Activated T-helper 1 cell treated with Interleukin-2 at 50 U/mL for 16 hours (primary cell): ENCODE measurements at regions not wholly inside any gene's neighbourhood (a gene's known extent, or its start where the extent isn't known, plus 50 kb on each side); places are given as distances from the start of the nearest gene placed in this dataset.
"Not testable (repeated sequence)": the region's sequence is repeated elsewhere in the genome, so short reads cannot be mapped to it uniquely, and the experiment has no call there.

Source experiments
- DNase-seq: peaks from one replicate; pipeline ENCODE4 v3.0.0-alpha.2; 2020; ENCODE audit warnings: low read depth

DNA sequence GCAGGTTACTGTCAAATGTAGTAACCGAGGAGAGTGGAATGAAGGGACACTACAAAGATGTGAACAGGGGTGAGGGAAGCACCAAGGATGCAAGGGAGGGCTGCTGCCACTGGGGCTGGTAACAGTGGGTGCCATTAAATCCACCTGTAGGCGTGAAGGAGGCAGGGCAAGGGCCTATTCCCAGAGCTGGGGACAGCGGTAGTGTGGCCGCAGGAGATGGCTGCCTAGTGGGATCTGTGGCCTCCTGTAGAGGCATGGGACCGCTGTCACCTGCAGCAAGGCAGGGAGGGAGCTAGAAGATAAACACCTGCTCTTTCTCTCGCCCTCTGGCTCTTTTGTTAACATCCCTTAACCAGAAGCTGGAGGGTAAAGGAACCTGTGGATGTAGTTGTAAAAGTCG lies 80.5 kb upstream of the CNIH3 start:
- DNase-seq = no peak

DNA sequence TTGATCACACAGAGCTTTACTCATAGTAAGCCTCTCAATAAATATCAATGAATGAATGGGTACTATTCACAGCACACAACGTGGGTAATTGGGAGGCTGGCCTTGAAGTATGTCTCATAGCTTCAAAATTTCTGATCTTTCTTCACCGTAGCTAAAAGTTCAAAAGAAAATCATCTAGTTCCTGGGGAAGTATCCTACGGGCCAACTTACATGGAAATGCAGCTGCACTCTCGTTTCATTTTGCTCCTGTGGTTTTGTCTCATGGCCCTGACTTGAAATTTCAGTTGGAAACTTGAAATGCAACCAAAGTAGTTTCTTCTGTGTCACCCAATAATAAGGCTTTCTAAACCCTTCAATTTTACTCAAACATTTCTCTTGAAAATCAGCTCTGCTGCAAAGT lies 76.1 kb upstream of the CNIH3 start:
- no peak for DNase-seq

DNA sequence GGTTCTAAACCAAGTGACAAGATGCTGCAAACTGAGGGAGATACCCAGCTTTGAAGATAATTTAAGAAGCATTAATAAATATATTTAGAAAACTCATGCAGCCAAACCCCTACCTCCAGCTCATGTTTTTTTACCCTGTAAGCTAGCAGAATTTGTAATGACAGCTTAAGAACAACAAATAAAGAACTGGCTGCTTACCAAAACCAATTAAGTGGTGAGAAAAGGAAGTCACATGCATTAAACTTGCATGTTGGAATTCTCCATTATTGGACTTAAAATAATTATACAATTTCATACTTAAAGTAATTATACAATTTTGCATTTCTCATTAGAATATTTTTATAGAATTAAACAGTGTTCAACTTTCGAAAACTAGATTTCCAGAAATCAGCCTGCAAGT lies 75.6 kb upstream of the CNIH3 start:
- DNase-seq = no peak

DNA sequence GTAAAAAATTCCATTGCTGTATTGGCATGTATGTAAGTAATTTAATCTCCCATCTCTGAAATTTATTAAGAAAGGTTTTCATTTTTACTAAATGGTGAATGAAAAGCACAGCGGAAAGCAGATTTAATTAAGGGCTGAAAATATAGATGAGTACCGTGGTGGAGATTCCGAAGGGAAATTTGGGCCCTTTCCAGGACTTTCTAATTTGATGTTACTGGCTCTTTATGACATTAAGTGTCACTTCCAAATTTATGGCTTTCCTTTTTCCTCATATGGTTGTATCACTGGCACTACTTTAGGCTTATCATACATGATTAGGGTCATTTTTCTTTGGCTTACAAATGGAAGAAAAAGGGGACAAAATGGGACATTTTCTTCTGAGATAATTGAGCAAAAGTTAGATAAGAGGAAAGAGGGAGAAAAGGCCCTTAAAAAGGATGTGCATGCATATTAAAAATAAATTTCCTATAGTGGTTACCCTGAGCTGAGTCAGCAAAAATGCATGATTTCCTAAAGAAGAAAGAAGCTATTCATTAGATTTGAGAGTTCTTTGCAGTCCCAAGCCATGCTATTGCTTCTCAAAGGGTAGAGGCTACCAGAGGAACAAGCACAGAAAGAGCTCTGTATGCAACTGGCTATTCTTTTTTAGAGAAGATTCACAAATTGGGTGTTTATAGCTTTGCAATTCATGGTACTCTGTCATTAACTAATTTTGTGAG lies 74.9 kb upstream of the CNIH3 start:
- no peak for DNase-seq

DNA sequence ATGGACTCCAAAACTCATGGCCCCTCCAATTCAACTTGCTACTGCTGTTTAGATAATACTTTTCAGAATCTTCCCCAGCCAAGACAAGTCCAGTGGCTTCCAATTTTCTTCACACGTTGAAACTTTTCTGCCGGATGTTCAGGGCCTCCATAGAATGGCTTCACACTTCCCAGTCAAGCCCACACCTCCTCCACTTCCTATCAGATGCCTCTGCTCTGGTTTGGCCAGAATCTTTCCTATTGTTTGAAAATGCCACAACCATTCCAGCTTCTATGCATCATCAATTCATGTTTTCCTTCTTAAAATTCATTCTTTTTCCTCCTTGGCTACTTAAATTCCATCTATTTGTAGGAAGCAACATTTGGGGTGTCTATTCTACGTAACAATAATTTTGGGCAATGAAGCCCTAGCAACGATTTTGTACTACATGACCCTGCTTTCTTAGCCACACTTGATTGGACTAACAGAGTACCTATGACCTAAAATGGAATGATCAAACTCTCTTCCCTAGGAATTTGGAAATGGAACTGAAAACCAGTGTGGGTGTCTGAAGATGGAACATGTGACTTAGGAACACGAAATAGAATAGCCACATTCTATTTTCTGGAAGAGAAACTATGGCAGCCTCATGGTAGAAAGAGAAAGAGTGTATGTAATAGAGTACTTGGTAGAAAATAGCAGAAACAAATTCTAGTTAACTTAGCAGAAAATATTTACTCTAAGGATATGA lies 74.1 kb upstream of the CNIH3 start:
- no peak for DNase-seq

DNA sequence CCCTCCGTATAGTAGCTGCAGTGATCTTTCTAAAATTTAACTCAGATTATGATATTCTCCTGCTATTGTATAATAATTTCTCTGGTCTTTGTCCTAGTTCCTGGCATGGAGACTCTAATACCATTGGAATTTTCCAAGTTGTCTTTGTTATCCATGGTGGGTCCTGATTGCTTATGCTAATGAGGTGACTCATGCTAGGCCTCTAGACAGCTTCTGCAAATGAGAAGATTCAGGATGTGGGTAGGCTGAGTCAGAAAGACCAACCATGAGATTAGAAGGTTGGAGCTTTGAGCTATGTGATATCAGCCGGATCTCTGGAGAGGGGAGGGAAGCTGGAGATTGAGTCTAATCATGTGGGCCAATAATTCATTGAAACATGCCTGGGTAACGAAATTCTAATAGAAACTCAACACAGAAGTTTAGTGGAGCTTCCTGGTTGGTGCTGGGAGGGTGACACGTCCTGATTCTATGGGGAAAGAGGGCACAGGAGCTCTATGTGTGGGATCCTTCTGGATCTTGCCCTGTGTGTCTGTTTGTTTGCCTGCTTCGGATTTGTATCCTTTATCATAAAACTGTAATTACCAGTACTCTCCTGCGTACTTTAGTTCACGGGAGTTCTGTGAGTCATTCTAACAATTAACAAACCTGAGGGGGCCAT lies 73.2 kb upstream of the CNIH3 start:
- no peak for DNase-seq

DNA sequence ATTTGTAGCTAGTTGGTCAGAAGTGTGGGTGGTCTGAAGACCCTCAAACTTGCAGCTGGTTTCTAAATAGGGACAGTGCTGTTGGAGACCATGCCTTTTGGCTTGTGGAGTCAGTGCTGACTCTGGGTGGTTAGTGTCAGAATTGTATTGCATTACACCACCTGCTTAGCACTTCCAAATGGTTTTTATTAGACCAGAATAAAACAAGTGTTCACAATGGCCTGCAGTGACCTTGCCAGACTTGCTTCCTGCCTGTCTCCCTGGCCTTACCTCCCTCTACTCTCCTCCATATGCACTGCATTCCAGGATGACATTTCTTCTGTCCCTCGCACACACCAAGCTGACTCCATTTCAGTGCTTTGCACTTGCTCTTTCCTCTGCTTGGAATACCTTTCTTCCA lies 72.7 kb upstream of the CNIH3 start:
- DNase-seq = no peak

DNA sequence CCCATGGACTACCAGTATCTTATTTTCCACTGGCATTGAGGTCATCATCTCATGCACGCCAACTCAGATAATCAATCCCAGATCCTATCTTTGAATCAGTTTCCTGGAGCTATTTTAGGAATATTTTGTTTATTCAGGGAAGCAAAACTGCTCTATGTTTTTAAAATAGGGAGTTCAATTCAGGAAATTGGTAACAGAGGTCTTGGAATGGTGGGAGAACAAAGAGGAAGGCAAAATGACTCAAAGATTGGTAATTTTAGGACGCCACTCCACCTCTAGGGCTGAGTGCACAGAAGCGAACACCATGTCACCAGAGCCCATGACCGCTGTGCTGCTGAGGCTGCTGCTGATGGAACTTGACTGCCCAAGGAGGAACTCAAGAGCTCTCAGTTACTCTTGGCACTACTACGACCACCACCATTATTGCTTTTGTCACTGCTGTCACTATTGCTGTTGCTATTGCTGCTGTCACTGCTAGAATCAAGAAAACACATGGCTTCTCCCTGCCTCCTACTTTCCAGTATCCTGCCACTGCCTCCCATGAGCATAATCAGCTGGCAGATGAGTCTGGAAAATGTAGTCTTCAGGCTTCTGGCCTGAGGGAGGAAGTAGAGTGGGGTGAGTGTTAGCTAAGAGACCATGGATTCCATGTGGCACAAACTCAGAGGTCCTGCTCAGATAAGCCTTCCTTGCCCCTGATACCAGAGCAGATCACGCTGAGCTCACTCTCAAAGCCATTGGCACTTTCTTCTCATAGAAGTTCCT lies 71.6 kb upstream of the CNIH3 start:
- no peak for DNase-seq

DNA sequence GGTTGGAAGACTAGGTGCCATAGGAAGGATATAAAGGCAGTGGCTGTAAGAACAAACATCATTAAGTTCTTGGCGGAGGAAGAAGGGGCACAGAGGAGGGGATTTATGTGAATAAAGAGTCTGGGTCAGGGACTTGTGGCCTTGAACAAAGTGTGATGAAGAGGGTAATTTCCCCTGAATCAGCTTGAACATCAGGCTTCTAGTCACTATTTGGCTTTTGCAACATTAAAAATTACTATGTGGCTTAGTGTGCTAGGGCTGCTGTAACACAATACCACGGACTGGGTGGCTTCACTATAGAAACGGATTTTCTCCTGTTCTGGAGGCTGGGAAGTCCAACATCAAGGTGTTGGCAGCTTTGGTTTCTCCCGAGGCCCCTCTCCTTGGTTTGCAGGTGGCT lies 70.5 kb upstream of the CNIH3 start:
- DNase-seq = no peak

DNA sequence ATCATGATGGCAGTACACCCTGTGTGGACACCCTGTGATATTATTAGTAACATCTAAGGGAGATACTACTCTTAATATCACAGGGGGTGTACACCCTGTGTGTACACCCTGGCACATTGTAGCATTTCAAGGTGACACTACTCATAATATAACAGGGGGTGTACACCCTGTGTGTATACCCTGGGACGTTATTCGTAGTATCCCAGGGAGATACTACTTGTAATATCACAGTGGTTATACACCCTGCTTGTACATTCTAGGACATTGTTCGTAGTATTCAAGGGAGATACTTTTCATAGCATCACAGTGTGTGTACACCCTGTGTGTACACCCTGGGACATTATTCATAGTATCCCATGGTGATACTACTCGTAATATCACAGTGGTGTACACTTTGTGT lies 67.4 kb upstream of the CNIH3 start:
- DNase-seq = no peak

DNA sequence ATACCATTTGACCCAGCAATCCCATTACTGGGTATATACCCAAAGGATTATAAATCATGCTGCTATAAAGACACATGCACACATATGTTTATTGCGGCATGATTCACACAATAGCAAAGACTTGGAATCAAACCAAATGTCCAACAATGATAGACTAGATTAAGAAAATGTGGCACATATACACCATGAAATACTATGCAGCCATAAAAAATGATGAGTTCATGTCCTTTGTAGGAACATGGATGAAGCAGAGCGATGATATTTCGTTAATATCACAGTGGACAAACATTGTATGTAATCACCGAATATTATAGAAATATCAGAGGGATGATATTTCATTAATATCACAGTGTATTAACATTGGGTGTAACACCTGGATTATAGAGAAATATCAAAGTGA lies 64.9 kb upstream of the CNIH3 start:
- not testable (repeated sequence) for DNase-seq

DNA sequence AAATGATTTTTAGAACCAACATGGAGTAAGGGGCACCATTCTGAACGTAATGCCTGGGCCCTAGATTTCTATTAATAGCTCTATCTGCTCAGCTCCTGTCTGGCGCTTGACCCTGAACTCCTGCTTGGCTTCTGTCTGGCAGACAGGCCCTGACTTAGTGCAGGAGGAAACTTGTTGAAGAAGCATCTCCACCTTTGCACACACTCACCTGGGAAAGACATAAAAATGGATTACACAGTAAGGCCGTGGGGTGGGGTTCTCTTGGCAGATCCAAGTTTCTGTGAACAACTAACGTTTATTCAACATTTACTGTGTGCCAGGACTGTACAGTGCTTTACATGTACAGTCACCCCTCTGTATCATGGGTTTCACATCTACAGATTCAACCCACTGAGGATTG lies 62.1 kb upstream of the CNIH3 start:
- no peak for DNase-seq

DNA sequence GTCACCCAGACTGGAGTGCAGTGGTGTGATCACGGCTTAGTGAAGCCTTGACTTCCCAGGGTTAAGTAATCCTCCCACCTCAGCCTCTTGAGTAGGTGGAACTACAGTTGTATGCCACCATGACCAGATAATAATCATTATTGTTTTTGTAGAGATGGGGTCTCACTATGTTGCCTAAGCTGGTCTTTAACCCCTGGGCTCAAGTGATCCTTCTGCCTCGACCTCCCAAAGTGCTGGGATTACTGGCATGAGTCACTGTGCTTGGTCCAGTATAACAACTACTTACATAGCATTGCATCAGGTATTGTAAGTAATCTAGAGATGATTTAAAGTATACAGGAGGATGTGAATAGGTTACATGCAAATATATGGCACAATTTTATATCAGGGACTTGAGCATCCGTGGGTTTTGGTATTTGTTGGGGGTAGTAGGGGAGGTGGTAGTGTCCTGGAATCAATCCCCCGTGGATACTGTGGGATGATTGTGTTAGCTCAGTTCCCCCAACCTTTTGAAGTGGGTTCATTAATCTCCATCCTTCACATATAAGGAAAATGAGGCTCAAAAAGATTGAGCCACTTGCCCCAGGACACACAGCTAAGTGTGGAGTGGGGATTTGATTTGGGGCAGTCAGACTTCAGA lies 61.4 kb upstream of the CNIH3 start:
- DNase-seq = no peak

DNA sequence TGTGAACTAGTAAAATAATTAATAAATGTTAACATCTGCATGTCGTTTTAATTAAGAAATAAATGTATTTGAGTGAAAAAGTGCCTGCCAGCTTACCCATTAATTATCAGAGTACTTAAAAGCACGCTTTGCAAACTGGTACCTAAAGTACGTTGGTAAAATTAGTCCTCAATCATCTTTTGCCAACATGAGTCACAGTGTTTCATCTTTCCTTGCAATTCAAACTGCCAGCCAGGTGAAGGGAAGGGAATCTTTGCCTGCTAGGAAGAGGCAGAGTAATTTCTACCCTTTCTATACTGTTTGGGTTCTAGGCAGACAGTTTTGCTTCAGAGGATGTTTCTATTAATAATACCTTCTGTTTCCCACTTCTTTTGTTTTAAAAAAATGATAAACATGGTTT lies 57.2 kb upstream of the CNIH3 start:
- DNase-seq = no peak

DNA sequence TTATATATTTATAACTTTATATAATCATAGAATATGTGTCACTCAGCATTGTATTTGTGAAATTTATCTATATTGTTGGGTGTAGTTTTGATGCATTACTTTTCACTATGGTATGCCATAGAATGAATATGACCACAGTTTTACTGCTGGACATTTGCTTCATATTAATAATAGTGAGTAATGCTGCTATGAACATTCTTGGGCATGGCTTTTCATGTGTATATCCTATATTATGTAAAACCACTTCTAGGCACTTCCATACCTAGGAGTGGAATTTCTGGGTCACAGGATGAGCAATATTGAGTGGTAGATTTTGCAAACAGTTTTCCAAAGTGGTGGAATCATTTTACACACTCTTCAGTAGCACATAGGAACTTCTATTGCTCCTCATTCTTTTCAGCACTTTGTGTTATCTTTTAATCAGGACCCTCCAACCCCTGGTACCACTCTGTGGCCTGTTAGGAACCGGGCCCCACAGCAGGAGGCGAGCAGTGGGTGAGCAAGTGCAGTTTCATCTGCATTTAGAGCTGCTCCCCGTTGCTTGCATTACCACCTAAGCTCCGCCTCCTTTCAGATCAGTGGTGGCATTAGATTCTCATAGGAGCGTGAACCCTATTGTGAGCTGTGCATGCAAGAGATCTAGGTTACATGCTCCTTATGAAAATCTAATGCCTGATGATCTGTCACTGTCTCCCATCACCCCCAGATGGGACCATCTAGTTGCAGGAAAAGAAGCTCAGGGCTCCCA lies 56.0 kb upstream of the CNIH3 start:
- DNase-seq = no peak

DNA sequence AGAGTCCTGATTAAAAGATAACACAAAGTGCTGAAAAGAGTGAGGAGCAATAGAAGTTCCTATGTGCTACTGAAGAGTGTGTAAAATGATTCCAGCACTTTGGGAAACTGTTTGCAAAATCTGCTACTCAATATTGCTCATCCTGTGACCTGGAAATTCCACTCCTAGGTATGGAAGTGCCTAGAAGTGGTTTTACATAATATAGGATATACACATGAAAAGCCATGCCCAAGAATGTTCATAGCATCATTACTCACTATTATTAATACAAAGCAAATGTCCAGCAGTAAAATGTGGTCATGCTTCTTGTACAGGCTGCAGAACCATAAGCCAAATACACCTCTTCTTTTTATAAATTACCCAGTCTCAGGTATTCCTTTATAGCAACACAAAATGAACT lies 53.2 kb upstream of the CNIH3 start:
- not testable (repeated sequence) for DNase-seq

DNA sequence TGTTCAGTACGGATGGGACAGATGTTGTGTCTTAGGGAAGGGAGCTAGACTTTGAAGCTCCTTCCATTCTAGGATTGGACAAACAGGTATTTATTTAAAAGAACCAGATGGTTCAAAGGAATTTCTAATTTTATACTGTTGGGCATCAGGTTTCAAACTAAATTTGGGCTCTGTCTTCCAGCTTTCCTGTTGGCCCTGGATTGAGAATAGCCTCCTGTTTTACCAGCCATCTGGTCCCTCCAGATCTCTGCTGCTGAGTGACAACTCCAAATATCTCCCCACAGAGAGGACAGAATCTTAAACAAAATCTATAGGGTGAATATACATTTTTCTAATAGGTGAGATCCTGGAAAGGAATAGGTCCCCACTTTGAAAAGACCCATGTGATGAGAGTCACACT lies 52.5 kb upstream of the CNIH3 start:
- DNase-seq = no peak

DNA sequence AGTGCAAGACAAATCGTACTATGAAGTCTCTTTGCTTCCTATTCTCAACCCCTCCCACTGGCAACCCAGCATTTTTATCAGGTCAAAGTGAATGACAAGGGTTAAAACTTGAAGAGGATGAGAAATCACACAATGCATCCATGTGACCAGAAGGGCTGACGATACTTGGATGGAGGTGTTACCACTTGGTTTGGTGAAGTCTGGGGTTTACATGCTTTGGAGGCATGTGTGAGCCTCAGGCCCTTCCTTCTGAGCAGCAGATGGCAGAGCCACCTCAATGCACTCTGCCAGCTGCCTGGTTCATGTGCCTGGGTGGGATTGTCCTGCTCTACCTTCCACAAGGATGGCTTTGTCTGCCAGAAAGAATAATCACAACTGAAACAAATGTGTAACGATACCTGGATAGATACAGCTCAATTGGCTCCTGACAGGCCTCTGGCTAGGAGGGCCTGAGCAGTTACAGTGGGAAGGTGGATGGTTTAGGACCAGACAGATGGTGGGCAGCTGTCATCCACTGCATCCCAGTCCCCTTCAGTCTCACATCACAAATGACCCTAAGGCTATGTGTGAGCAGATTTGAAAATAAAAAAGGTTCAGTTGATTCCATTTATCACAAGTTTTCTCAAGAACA lies 51.5 kb upstream of the CNIH3 start:
- no peak for DNase-seq

DNA sequence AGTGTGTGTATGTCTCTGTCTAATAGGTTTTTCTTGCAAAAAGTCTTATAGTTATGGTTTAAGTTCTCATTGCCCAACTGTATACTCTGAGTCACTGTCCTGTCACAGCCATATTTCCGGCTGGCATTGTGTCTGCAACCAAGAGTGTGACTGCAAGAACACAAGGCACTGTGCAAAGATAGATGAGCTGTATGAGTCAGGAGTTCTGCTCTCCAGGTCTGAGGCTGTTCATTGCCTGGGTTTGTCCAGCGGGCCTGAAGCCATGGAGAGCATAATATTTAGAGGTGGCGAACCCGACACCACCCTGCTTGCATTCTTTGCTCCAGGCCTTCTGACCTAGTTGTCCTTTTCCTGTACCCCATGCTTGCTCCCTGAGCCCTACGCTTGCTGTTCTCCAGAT lies 50.9 kb upstream of the CNIH3 start:
- no peak for DNase-seq

DNA sequence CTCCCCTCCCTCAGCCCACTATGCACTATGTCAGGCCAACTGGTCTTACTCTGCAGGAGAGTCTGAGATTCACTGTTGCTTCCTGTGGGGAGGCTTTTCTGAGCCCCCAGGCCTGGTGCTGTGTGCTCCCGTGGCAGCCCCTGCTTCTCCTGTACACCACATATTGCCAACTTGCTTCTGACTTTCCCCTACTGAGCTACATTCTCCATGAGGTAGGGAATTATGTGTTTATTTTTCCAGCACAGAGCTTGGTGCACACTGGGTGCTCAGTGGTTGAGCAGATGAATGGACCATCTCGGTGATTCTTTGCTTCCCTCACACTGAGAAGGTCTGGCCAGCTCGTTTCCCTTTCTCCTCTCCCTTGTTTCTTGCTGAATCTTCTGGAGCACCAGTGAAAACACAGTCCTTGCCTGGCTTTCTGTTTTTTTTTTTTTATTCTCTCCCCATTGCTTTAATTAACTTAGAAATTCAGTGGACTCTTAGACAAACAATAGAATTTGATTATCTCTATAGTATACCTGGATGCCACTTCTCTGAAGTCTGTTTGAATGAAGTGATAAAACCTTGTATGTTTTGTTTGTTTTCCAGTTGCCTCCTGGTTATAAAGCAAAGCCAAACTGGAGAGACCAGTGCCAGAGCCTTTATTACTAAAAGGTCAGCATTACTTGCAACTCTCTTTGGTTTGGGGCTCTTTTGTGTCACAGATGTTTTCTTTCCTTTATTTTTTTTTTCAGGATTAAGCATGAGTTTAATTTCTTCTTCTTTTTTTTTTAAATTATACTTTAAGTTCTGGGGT lies 50.3 kb upstream of the CNIH3 start:
- DNase-seq = no peak
